ENCODE measurements at regions not wholly inside any gene's neighbourhood (a gene's known extent, or its start where the extent isn't known, plus 50 kb on each side); places are given as distances from the start of the nearest gene placed in this dataset.

DNA sequence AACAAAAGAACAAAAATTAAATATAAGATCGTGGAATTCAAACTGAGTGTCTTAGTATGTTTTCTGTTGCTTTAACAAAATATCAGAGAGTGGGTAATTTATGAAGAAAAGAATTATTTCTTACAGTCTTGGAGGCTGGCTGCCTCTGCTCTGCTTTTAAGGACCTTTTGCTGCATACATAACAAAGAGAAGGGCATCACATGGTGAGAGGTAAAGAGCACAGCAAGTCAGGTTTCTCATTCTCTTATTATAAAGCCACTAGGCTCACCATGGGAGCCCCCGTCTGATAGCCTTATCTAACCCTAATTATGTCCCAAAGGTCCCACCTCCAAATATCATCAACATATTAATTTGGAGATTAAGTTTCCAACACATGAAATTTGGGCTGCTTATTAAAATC lies 231.3 kb downstream of the SLITRK6 start:
- no peak for ATAC-seq

DNA sequence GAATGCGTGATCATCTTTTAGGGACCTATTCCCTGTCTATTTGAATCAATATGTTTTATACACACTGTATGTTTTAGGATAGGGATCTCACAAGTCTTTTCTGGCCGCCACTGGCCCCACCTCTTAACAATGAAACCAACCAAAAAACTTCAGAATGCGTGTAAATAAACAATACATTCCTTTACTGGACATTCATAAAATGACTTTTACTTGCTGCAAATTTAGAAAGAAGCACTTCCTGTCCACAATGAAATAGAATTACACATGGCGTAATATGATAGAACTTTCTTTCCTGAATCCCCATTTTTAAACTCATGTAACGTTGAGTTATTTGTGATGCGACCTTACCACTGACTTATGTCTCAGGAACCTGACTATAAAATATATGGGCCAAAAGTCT lies 233.6 kb downstream of the SLITRK6 start:
- no peaks in the 10 kb centered on the region for H3K4me1 ChIP-seq
- no peak overlapping the region for H3K4me3 ChIP-seq
- H3K36me3 ChIP-seq: no peaks in the 10 kb centered on the region
- intact Hi-C loops (cut with DNase I; ENCODE audit: low total_unique reads): no loop called here
- DNase-seq (no peak), ATAC-seq (no peak)
- in situ Hi-C loops (cut with MboI; ENCODE audit: low sequenced_read_pairs in 4 of 4): no loop called here
- H3K9me3 ChIP-seq: no peaks in the 10 kb centered on the region
- H3K27me3 ChIP-seq: no peaks in the 10 kb centered on the region
- no peak overlapping the region for H3K27ac ChIP-seq
- TF ChIP-seq, protein P1, sequence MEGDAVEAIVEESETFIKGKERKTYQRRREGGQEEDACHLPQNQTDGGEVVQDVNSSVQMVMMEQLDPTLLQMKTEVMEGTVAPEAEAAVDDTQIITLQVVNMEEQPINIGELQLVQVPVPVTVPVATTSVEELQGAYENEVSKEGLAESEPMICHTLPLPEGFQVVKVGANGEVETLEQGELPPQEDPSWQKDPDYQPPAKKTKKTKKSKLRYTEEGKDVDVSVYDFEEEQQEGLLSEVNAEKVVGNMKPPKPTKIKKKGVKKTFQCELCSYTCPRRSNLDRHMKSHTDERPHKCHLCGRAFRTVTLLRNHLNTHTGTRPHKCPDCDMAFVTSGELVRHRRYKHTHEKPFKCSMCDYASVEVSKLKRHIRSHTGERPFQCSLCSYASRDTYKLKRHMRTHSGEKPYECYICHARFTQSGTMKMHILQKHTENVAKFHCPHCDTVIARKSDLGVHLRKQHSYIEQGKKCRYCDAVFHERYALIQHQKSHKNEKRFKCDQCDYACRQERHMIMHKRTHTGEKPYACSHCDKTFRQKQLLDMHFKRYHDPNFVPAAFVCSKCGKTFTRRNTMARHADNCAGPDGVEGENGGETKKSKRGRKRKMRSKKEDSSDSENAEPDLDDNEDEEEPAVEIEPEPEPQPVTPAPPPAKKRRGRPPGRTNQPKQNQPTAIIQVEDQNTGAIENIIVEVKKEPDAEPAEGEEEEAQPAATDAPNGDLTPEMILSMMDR (IDR thresholded peaks at IDR 0.05 in 4 of 5, conservative IDR thresholded peaks at IDR 0.05 in 1 of 5): no peak
- TF ChIP-seq POLR2A (IDR thresholded peaks at IDR 0.05): no peak

More for the DNA sequence above, 231.3 kb downstream of the SLITRK6 start:
- no peaks in the 10 kb centered on the region for H3K4me1 ChIP-seq
- intact Hi-C loops (cut with DNase I; ENCODE audit: low total_unique reads): no loop called here
- in situ Hi-C loops (cut with MboI; ENCODE audit: low sequenced_read_pairs in 4 of 4): no loop called here
- DNase-seq: no peak
- H3K27me3 ChIP-seq: no peaks in the 10 kb centered on the region
- H3K36me3 ChIP-seq: no peaks in the 10 kb centered on the region
- no peak overlapping the region for H3K27ac ChIP-seq
- no peak overlapping the region for H3K4me3 ChIP-seq
- H3K9me3 ChIP-seq: no peaks in the 10 kb centered on the region
- no peak for TF ChIP-seq POLR2A (IDR thresholded peaks at IDR 0.05)
- TF ChIP-seq, protein P1 (IDR thresholded peaks at IDR 0.05 in 4 of 5, conservative IDR thresholded peaks at IDR 0.05 in 1 of 5): no peak

DNA sequence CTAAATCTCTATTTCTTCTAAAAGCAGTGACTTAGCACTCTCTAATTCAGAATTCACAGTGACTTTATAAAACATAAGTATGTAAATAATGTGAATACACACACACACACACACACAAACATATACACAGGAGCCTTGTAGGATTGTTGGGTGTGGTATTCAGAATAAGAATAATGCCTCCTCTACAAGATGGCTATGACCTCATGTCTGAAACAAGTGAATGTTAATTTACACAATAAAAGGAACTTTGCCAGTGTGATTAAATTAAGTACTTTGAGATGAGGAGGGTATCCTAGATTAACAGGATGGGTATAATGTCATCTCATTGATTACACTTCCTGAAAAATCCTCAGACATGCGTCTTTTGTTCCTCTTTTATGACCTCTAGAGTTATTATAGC lies 234.6 kb downstream of the SLITRK6 start:
- Histone ChIP-seq H3K4me1 (no peaks in the 10 kb centered on the region), H3K36me3 (no peaks in the 10 kb centered on the region), H3K27me3 (no peaks in the 10 kb centered on the region), H3K4me3 (no peak overlapping the region), H3K27ac (no peak overlapping the region), H3K9me3 (no peaks in the 10 kb centered on the region)
- intact Hi-C loops (cut with DNase I; ENCODE audit: low total_unique reads) (no loop called here), in situ Hi-C loops (cut with MboI; ENCODE audit: low sequenced_read_pairs in 4 of 4) (no loop called here)
- no peak for TF ChIP-seq POLR2A (IDR thresholded peaks at IDR 0.05)
- TF ChIP-seq, protein P1 (IDR thresholded peaks at IDR 0.05 in 4 of 5, conservative IDR thresholded peaks at IDR 0.05 in 1 of 5): no peak
- no peak for ATAC-seq
- DNase-seq: no peak

DNA sequence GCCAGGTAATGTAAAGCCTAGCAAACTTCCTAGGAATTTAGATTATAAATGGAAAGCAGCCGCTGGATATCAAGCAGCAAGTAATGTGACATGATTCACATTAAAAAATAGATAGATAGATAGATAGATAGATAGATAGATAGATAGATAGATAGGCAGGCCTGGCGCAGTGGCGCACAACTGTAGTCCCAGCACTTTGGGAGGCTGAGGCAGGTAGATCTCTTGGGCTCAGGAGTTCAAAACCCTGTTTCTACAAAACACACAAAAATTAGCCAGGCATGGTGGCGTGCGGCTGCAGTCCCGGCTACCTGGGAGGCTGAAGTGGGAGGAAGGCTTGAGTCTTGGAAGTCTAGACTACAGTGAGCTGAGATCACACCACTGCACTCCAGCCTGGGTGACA lies 236.9 kb downstream of the SLITRK6 start:
- intact Hi-C loops (cut with DNase I; ENCODE audit: low total_unique reads) (no loop called here), in situ Hi-C loops (cut with MboI; ENCODE audit: low sequenced_read_pairs in 4 of 4) (no loop called here)
- Histone ChIP-seq H3K27ac (no peak overlapping the region), H3K27me3 (no peaks in the 10 kb centered on the region), H3K36me3 (no peaks in the 10 kb centered on the region), H3K4me1 (no peaks in the 10 kb centered on the region), H3K9me3 (no peaks in the 10 kb centered on the region), H3K4me3 (no peak overlapping the region)
- DNase-seq (no peak), ATAC-seq (no peak)
- TF ChIP-seq POLR2A (IDR thresholded peaks at IDR 0.05): no peak
- TF ChIP-seq, protein P1 (IDR thresholded peaks at IDR 0.05 in 4 of 5, conservative IDR thresholded peaks at IDR 0.05 in 1 of 5): no peak

DNA sequence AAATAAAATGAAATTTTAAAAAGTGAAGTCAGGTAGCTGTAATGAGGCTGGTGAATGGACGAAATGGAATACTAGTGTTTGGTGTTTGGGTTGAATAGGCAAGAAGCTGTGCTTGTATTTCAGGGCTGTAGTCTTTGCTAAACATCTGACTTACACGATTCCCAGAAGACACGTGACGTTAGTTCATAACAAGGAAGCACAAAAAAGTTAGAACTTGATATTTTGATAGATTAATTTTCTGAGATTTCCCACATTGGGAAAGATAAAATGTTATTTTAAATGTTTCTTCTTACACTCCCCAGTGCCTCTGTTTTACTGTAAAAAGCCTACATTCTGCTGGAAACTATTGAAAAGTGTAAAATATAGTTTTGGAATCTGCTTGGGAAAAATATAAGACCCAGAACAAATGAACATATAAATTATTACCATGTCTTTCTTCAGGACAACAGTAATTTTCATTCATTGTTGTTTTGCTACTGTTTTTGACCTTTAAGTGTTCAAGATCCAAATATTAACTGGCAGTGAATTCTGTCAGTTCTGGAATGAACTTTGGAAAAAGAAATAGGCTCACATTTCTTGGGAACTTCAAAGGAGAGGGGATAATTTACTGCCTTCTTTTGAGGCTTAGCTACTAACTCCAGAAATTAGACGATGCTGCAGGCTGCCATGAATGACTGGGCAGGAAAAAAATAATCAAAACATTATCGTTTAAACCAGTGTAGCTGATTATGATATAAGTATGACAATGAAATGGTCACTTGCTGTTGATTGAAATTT lies 241.3 kb downstream of the SLITRK6 start:
- intact Hi-C loops (cut with DNase I; ENCODE audit: low total_unique reads): no loop called here
- no peak overlapping the region for H3K4me3 ChIP-seq
- TF ChIP-seq, protein P1 (IDR thresholded peaks at IDR 0.05 in 4 of 5, conservative IDR thresholded peaks at IDR 0.05 in 1 of 5): no peak
- no peak for TF ChIP-seq POLR2A (IDR thresholded peaks at IDR 0.05)
- in situ Hi-C loops (cut with MboI; ENCODE audit: low sequenced_read_pairs in 4 of 4): no loop called here
- DNase-seq: no peak
- no peaks in the 10 kb centered on the region for H3K4me1 ChIP-seq
- H3K36me3 ChIP-seq: no peaks in the 10 kb centered on the region
- H3K27ac ChIP-seq: no peak overlapping the region
- ATAC-seq: no peak
- no peaks in the 10 kb centered on the region for H3K9me3 ChIP-seq
- no peaks in the 10 kb centered on the region for H3K27me3 ChIP-seq
